ENCODE measurements at regions not wholly inside any gene's neighbourhood (a gene's known extent, or its start where the extent isn't known, plus 50 kb on each side); places are given as distances from the start of the nearest gene placed in this dataset.

DNA sequence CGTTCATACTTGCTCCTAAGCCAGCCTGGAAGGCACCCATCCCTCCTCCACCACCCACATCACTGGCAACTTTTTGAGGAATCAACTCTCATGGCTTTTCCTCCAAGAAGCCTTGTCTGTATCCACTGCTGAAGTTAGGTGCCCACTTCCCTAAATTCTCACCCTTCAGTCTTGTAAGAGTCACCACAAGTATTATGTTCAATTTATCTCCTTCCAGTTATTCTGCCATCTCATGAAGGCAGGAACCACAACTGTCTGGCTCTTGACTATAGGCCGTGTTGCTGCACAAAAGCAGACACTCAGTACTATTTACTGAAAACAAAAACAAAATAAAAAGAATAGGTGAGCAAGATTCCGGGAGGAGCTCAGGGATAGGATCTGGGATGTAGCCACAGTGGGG lies 234.8 kb downstream of the CYRIA start:
- Mint-ChIP-seq H3K27ac (no peak overlapping the region), H3K36me3 (ENCODE audit: low read depth) (no peaks in the 10 kb centered on the region), H3K4me1 (peaks cover 27% of the 10 kb centered on the region), H3K4me3 (no peak overlapping the region), H3K27me3 (ENCODE audit: low read depth, poor library complexity) (peaks cover 8% of the 10 kb centered on the region), H3K9me3 (peaks cover 10% of the 10 kb centered on the region)
- TF ChIP-seq, protein P1, sequence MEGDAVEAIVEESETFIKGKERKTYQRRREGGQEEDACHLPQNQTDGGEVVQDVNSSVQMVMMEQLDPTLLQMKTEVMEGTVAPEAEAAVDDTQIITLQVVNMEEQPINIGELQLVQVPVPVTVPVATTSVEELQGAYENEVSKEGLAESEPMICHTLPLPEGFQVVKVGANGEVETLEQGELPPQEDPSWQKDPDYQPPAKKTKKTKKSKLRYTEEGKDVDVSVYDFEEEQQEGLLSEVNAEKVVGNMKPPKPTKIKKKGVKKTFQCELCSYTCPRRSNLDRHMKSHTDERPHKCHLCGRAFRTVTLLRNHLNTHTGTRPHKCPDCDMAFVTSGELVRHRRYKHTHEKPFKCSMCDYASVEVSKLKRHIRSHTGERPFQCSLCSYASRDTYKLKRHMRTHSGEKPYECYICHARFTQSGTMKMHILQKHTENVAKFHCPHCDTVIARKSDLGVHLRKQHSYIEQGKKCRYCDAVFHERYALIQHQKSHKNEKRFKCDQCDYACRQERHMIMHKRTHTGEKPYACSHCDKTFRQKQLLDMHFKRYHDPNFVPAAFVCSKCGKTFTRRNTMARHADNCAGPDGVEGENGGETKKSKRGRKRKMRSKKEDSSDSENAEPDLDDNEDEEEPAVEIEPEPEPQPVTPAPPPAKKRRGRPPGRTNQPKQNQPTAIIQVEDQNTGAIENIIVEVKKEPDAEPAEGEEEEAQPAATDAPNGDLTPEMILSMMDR (IDR thresholded peaks at IDR 0.05): no peak
- no peak for DNase-seq

DNA sequence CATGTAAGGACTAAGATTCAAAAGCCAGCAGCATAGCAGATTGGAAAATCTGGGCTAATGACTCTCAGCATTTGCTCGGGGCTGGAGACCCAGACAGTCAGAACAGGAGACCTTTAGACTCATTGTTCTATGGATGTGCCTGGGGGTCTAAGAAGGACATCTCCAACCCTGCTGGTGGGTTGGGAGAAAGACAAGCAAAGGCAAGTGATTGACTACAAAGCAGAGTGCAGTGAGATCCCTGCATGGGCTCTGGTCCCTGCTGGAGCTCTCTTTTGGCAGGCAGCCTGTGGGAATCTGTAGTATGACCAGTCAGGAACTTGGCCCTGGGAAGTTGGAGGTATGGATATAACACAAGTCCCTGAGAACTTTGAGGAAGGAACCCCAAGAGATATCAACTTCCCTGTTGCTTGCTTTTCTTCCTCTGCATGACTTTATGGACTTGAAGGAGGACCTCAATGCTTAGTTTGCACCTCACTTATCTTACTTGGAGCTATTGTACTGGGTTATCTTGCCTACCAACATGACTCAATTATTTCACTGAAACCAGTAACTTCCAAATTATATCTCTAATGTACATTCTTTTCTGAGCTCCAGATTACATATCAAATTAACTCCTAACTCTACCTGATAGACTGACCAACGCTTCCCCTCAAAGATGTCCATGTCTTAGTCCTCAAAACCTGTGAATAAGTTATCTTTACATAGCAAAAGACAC lies 236.0 kb downstream of the CYRIA start:
- TF ChIP-seq, protein P1 (IDR thresholded peaks at IDR 0.05): no peak
- Mint-ChIP-seq H3K27ac (no peak overlapping the region), H3K9me3 (peaks cover 10% of the 10 kb centered on the region), H3K4me3 (no peak overlapping the region), H3K36me3 (ENCODE audit: low read depth) (no peaks in the 10 kb centered on the region), H3K4me1 (peaks cover 27% of the 10 kb centered on the region), H3K27me3 (ENCODE audit: low read depth, poor library complexity) (peaks cover 6% of the 10 kb centered on the region)
- DNase-seq: no peak

DNA sequence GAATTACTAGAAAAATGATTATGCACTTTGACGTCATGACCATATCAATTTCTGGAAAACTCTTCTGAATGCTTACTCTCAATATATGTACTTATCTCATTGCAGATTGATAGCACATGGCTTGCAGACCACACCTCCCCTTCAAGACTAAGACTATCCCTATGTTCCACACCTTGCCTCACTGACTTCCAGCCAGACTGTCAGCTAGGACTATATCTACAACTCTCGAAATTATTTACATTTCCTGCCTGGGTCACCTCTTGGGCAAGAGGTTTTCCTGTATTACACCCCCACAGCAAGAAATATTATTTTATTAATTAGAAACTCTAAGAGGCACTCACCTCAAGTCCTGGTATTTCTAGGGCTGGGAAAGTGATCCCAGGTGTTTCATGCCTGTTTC lies 236.6 kb downstream of the CYRIA start:
- peaks cover 13% of the 10 kb centered on the region for H3K9me3 Mint-ChIP-seq
- H3K27ac Mint-ChIP-seq: no peak overlapping the region
- peaks cover 5% of the 10 kb centered on the region for H3K27me3 Mint-ChIP-seq (ENCODE audit: low read depth, poor library complexity)
- no peak overlapping the region for H3K4me3 Mint-ChIP-seq
- H3K36me3 Mint-ChIP-seq (ENCODE audit: low read depth): no peaks in the 10 kb centered on the region
- DNase-seq: no peak
- TF ChIP-seq, protein P1 (IDR thresholded peaks at IDR 0.05): no peak
- H3K4me1 Mint-ChIP-seq: peaks cover 23% of the 10 kb centered on the region

DNA sequence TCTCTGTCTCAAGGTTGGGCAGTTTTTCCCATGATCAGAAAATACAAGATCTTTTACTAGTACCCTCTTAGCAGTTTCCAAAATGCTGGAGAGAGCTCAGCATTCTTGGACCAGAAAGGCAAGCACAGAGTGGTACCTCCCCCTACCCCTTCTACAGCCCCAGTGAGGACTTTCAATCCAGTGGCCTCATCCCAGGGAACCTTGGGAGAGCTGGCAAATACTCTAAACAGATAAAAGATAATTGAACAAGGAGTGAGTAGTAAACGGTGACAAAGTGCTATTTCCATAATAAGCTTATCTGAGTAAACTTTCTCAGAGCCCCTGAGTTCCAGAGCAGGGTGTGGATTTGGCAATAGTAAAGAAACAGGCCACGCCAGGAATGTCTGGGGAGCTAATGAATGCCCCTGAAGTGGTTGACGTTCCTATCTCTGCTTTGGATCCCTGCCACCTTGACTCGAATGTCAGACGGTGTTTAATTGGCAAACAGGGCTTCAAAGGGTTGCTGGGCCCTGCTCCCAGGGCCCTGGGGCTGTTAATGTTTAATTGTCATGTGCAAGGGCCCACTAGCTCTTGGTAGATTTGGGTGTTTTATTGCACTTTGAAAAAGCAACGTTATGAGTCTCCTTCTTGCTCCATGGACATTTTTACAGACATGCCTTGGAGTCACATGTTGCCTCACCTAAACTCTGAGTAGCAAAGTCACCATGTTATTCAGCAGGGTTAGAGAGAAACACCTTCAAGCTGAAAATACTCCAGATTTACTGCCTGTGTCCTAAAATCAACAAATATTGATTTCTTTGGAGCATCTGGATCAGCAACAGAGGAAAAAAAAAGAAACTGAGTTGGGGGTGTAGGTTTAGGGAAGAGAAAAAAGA lies 239.9 kb downstream of the CYRIA start:
- TF ChIP-seq, protein P1 (IDR thresholded peaks at IDR 0.05): no peak
- no peaks in the 10 kb centered on the region for H3K36me3 Mint-ChIP-seq (ENCODE audit: low read depth)
- H3K27ac Mint-ChIP-seq: no peak overlapping the region
- peaks cover 22% of the 10 kb centered on the region for H3K4me1 Mint-ChIP-seq
- no peak for DNase-seq
- H3K27me3 Mint-ChIP-seq (ENCODE audit: low read depth, poor library complexity): peaks cover 5% of the 10 kb centered on the region
- H3K4me3 Mint-ChIP-seq: no peak overlapping the region
- peaks cover 11% of the 10 kb centered on the region for H3K9me3 Mint-ChIP-seq

DNA sequence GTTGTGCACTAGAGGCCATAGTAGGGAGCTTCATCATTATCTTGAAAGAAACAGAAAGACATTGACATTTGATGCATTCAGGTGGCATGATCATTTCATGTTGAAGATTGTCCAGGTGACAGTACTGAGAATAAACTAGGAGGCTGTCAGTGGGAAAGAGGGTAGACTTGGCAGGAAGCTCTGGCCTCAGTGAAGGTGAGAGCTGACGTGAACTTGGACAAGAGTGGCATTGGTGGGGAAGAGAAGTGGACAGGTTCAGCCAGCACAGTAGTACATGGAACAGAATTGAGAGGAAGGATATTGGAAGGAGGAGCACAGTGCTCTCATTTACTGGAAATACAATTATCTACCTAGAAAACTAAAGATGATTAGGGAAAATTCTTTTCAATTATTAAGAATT lies 245.2 kb downstream of the CYRIA start:
- Mint-ChIP-seq H3K27ac (no peak overlapping the region), H3K27me3 (ENCODE audit: low read depth, poor library complexity) (peaks cover 4% of the 10 kb centered on the region), H3K36me3 (ENCODE audit: low read depth) (peaks cover 2% of the 10 kb centered on the region), H3K9me3 (peaks cover 10% of the 10 kb centered on the region), H3K4me1 (peaks cover 13% of the 10 kb centered on the region), H3K4me3 (no peak overlapping the region)
- TF ChIP-seq, protein P1 (IDR thresholded peaks at IDR 0.05): no peak
- no peak for DNase-seq

All from nephron progenitor cell (in vitro differentiated cells).